HG03025 (cell line): ENCODE measurements at regions not wholly inside any gene's neighbourhood (a gene's known extent, or its start where the extent isn't known, plus 50 kb on each side); places are given as distances from the start of the nearest gene placed in this dataset.
"Not testable (repeated sequence)": the region's sequence is repeated elsewhere in the genome, so short reads cannot be mapped to it uniquely, and the experiment has no call there.

Experiments
- ATAC-seq: cut with Tn5 transposase; IDR thresholded peaks from one replicate; pipeline ENCODE4 v1.9.1; 2021; ENCODE audit warnings: mild to moderate bottlenecking, moderate library complexity; ENCODE audit not compliant: unreplicated experiment, low FRiP score

GRCh38 chr6:90708206-90708737, 121.4 kb upstream of the MAP3K7 start:
- ATAC-seq, result no peak

DNA sequence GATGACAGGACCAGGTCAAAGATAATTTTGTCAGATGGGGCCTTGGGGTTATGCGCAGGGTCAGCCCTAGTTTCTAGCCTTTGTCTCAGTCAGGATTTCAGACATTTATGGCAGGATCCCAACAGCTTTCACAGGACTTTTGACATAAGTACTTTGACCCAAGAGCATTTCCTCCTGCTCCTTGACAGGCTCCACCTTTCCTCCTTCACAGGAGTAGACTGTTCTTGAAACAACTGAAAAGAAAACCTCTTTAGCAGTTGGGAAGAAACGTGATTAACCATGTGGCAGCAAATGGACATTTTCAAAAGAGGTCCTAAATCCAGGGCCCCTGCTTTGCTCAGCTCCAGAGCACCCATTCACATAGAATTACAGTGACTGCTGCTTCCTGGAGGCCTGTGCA, 120.4 kb upstream of the MAP3K7 start:
- no peak for ATAC-seq

- ATAC-seq, result no peak
These were observed 116.5 kb upstream of the MAP3K7 start for GRCh38 chr6:90703336-90703735.

- no peak for ATAC-seq
These were observed 115.1 kb upstream of the MAP3K7 start for GRCh38 chr6:90701926-90702325.

DNA sequence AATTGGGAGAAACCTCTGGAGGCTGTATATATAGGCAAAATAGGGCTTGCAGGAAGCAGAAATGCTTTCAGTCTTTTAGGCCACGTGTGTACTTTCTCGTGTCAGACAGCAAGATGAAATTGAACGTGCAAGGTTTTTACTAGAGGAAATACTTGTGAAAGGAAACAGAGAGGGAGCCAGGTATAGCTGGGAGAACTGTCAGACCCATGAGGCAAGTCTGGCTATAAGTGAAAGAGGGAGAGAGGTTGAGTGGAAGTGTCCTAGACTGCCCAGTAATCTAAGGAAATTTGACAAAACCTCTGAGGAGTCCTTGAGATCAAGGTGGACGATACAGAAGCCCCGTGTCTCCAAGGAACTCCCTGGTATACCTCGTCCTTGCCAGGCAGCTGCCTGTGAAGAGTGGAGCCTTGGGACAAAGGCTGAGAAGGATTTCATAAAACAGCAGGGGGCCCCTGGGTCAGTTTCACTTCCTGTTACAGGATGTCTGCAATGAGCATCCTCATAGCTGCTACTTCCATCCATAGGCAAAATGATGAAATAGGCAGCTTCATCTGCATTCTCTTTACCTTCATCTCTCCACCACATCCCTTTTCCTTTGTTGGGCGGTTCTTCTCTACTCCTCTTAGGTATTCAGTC, 114.4 kb upstream of the MAP3K7 start:
- ATAC-seq, result peak; percentile 82

DNA sequence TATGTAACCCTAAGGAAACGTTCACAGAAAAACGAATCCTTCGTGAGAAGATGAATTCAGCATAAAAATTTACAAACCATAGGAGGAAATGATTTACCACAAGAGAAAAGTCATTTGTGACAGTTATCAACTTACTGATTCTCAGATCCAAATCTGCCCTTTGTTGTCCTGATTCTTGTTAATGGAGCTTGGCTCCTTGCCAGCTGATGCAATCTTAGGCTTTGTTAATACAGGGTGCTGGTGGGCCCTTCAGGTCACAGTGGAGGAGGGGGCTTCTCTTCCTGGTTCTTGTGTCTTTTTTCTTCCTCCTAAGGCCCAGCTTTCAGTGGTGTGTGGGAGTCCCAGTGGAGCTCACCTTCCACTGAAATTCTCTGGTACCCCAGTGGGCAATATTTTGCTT, 108.4 kb upstream of the MAP3K7 start:
- ATAC-seq, result no peak

- no peak for ATAC-seq
These were observed 107.9 kb upstream of the MAP3K7 start for GRCh38 chr6:90694802-90695201.

- ATAC-seq, result no peak
These were observed 105.0 kb upstream of the MAP3K7 start for GRCh38 chr6:90691823-90692222.

DNA sequence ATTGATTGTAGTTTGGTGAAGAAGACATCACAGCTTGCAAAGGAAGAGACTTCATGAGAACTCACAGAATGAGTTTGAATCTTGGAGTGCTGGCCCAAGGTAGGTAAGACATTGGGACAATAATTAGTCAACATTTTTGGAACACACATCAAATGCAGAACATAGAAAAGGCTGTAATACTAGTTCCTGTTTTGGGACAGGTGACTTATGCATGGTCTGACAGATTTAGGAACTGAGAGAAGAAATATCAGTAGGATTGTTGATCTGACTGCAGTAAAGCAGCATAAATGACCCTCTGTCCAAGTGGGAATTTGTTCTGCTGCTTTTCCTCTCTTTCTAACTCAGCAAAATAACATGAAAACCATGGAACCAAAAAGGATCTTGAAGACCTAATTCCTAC, 102.3 kb upstream of the MAP3K7 start:
- no peak for ATAC-seq

GRCh38 chr6:90687775-90688380, 101.0 kb upstream of the MAP3K7 start:
- no peak for ATAC-seq

DNA sequence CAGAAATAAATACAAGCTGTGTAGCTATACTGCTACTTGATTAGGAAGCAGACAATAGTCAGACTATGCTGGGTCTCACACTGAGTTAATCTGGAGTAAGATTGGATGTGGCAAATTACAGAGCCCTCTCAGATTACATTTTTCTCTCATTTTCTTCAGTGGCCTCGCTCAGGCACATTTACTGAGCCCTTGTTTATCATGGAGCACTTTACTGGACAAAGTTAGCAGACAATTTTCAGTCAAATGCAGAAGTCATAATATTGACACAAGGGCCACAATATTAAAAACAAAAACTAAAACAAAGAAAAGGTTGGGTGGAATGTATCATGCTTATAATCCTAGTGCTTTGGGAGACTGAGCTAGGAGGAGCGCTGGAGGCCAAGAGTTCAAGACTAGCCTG, 95.0 kb upstream of the MAP3K7 start:
- ATAC-seq, result no peak

DNA sequence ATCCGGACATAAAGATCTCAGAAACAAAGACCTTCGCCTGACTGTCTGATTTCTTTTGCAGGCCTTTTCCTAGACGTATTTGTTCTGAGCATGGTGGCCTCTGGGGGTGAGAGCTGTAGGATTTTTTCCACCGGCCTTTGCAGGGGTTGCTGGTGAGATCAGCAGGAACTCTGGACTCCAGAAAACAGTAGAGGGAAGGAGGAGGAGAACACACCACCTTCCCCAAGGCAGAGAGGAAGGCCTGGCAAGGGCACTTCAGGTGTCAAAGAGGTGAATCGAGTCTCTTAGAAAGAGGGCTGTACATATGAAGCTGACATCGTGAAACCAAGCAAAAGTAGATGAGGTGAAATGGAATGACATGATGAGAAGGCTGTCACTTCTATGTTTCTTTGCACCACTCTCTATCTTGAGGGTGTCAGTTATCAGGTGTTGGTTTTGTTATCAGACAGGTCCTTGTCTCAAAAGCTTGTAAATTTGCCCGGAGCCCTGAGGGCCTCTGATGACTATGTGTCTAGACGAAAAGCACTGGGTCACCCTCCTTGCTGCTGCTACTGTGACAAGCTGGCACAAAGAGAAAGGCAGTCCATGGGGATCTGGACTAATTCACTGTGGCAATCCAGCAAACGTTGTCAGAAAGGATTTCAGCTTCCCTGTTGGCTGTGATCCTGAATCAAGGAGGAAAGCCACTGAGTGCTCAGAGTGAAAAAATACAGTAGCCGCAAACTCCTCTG, 91.3 kb upstream of the MAP3K7 start:
- no peak for ATAC-seq

DNA sequence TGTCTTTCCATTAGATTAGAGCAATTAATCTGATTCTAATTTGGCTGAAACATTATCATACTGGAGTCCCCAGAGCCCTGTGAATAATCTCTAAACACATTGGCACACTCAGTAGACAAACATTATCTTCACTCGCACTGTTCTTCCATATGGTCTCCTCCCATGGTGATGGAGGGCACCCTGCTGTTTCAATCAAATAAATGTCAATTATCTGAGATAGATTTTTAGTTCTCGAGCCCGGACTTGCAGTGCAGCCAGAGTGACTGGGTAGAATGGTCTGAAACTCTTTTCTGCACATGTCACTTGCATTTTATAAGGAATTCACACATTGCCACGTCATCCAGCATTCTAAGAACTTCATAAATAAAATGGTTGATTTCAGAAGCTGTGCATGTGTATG, 90.6 kb upstream of the MAP3K7 start:
- no peak for ATAC-seq

- ATAC-seq, result no peak
These were observed 89.8 kb upstream of the MAP3K7 start for GRCh38 chr6:90676516-90677300.

- ATAC-seq, result not testable (repeated sequence)
These were observed 88.2 kb upstream of the MAP3K7 start for GRCh38 chr6:90675107-90675506.

DNA sequence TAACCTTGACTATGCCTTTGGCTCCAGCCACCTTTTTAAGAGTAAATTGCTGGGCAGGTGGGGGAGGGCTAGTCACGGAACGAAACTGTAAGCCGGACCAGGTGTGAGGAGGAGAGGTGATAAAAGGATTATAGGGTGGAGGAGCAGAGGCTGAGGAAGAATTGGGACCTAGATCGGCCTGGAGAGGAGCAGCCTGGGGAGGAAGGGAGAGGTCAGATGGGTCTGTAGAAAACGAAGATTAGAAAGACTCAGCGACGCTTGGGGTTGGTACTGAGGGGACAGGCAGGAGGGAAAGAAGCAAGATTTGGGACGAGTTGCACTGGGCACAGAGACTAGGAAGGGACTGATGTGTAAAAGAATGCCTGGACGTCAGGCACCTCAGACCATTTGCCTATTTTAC, 87.2 kb upstream of the MAP3K7 start:
- ATAC-seq, result not testable (repeated sequence)

GRCh38 chr6:90669846-90670245, 83.0 kb upstream of the MAP3K7 start:
- ATAC-seq, result no peak

DNA sequence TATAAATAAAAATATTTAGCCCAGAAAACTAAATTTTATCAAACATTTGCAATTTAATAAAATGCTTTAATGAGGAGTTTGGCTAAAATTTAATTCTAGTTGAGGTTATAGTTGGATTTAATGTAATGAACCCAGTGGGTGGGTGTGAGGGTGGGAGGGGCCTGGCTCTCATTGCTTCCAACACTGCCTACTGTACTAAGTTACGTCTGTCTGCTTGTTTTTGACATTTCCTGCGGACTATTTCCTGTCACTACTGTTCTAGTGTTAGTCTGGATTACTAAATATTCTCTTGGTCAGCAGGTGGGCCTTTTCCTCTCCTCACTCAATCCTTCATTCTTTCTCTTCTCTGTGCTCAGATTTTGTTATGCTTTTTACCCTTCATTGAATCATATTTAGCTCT, 82.5 kb upstream of the MAP3K7 start:
- ATAC-seq, result no peak

GRCh38 chr6:90668141-90668540, 81.3 kb upstream of the MAP3K7 start:
- no peak for ATAC-seq

DNA sequence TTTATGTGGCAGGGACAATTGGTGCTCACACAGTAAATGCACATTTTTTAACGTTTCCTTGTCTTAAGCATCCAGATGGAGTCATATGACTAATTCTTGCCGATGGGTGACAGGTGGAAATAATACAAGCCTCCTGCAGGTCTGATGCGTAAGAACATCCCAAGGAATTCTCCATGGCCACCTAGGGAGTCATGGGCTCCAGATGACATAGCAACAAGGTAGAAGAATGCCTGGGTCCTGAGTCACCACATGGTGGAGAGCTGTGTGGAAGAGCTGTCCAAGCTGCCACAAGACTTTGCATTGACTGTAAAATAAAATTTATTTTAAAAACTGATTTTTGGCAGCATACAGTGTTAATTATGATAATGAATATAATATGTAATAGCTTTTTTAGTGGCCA, 77.0 kb upstream of the MAP3K7 start:
- no peak for ATAC-seq

DNA sequence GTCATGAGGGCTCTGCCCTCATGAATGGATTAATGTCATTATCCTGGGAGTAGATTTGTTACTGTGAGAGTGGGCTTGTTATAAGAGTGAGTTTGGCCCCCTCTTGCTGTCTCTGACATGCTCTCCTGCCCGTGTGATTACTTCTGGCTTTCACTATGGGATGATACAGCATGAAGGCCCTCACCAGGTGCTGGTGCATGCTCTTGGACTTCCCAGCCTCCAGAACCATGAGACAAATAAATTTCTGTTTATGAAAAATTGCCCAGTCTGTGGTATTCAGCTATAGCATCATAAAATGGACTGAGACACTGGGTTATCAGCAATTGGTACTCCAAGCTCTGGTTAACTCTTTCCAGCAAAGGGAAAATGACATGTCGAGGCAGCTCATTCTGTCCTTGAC, 76.2 kb upstream of the MAP3K7 start:
- no peak for ATAC-seq
